Type B pancreatic cell (in vitro differentiated cells): ENCODE measurements at regions not wholly inside any gene's neighbourhood (a gene's known extent, or its start where the extent isn't known, plus 50 kb on each side); places are given as distances from the start of the nearest gene placed in this dataset.

Experiments
- DNase-seq: peaks from one replicate; pipeline ENCODE4 v3.0.0; 2021; ENCODE audit warnings: mixed read lengths; ENCODE audit not compliant: unreplicated experiment; ENCODE audit errors: extremely low spot score
- H3K27ac Mint-ChIP-seq: 2 replicates; pipeline ENCODE4 v1.8.0; 2021; ENCODE audit warnings: mild to moderate bottlenecking, mixed read lengths
- H3K27me3 Mint-ChIP-seq: 2 replicates; pipeline ENCODE4 v1.8.0; 2021; ENCODE audit warnings: mixed read lengths
- H3K36me3 Mint-ChIP-seq: 2 replicates; pipeline ENCODE4 v1.8.0; 2021; ENCODE audit warnings: mixed read lengths
- H3K4me1 Mint-ChIP-seq: one replicate; pipeline ENCODE4 v1.8.0; 2021; ENCODE audit warnings: mixed read lengths; ENCODE audit not compliant: unreplicated experiment
- H3K4me3 Mint-ChIP-seq: 2 replicates; pipeline ENCODE4 v1.8.0; 2021; ENCODE audit warnings: mild to moderate bottlenecking, mixed read lengths
- H3K9me3 Mint-ChIP-seq: 2 replicates; pipeline ENCODE4 v1.8.0; 2021; ENCODE audit warnings: mixed read lengths
- TF ChIP-seq, protein P1 (sequence below): fragments of 200-600 bp; sonication (generic); conservative IDR thresholded peaks from 2 replicates; pipeline ENCODE4 v1.5.0; 2021; ENCODE audit warnings: antibody characterized with exemption, mild to moderate bottlenecking

DNA sequence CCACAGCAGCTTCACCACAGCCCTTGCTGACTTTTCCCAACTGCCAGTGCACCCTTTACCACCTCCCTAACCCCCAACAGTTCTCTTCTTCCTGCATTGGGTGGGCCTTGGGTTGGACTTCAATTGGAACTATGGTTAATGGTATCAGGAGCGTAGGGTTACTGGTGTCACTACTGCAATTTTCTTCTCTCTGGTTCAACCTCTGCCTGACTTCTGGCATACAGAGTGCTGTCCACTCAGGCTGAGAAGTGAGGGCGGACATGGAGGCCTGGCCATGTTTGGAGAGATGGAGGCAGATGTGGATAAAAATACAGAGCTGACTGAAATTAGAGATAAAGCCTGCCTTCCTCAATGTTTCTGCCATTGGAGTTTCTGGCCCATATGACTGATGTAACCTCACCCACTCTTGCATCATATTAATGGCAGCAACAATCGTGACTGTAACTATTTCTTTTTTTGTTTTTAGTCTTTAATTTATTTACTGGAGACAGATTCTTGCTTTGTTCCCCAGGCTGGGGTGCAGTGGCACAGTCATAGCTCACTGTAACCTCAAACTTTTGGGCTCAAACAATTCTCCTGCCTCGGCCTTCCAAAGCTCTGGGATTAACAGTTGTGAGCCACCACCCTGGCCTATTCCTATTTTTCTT, 87.8 kb downstream of the NAV1 start:
- TF ChIP-seq, protein P1, sequence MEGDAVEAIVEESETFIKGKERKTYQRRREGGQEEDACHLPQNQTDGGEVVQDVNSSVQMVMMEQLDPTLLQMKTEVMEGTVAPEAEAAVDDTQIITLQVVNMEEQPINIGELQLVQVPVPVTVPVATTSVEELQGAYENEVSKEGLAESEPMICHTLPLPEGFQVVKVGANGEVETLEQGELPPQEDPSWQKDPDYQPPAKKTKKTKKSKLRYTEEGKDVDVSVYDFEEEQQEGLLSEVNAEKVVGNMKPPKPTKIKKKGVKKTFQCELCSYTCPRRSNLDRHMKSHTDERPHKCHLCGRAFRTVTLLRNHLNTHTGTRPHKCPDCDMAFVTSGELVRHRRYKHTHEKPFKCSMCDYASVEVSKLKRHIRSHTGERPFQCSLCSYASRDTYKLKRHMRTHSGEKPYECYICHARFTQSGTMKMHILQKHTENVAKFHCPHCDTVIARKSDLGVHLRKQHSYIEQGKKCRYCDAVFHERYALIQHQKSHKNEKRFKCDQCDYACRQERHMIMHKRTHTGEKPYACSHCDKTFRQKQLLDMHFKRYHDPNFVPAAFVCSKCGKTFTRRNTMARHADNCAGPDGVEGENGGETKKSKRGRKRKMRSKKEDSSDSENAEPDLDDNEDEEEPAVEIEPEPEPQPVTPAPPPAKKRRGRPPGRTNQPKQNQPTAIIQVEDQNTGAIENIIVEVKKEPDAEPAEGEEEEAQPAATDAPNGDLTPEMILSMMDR, result no peak
- no peak for DNase-seq
- H3K36me3 Mint-ChIP-seq, result peaks cover 6% of the 10 kb centered on the region
- H3K4me3 Mint-ChIP-seq, result no peak overlapping the region
- no peaks in the 10 kb centered on the region for H3K9me3 Mint-ChIP-seq
- no peak overlapping the region for H3K27ac Mint-ChIP-seq
- H3K27me3 Mint-ChIP-seq, result no peaks in the 10 kb centered on the region
- H3K4me1 Mint-ChIP-seq, result peaks cover 24% of the 10 kb centered on the region

DNA sequence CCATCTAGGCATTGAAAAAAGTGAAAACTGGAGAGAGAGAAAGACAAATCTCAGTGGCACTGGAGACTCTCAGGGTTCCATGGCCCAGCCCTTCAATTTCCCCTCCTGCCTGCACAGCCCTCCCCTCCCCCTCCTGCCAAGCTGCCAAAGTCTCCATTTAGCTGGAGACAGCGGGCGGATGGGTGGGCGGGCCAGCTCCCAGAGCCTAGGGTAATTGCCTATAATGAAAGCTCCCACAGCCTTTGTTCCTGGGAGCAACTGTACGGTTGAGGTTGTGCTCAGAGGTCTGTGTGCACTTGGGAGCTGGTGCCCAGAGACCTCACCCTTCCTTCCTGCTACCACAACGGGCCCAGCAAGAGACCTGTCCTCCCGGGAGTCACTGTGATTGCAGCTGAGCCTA, 89.6 kb downstream of the NAV1 start:
- no peaks in the 10 kb centered on the region for H3K36me3 Mint-ChIP-seq
- TF ChIP-seq, protein P1, result no peak
- no peak overlapping the region for H3K27ac Mint-ChIP-seq
- H3K27me3 Mint-ChIP-seq, result no peaks in the 10 kb centered on the region
- H3K4me3 Mint-ChIP-seq, result no peak overlapping the region
- no peak for DNase-seq
- no peaks in the 10 kb centered on the region for H3K9me3 Mint-ChIP-seq
- peaks cover 16% of the 10 kb centered on the region for H3K4me1 Mint-ChIP-seq

DNA sequence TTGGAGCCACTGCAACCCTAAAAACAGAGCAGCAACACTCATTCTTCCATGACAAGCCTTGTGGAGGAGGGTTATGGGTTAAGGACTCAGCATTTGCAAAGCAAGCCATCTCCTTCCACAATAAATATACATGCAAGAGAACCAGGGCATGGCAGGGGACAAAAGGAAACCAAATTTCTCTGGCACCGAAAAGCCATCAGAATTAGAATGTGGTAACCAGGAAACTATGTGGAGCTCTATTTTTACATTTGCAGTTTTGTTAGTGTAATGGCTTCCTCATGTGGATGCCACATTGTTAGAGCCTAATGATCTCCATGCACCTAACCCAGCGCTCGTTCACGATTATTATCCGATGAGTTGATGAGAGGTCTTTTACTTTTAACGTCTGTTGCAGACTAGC, 91.7 kb downstream of the NAV1 start:
- H3K9me3 Mint-ChIP-seq, result no peaks in the 10 kb centered on the region
- no peak for DNase-seq
- H3K27ac Mint-ChIP-seq, result no peak overlapping the region
- no peak overlapping the region for H3K4me3 Mint-ChIP-seq
- H3K36me3 Mint-ChIP-seq, result no peaks in the 10 kb centered on the region
- TF ChIP-seq, protein P1, result no peak
- no peaks in the 10 kb centered on the region for H3K27me3 Mint-ChIP-seq
- peaks cover 16% of the 10 kb centered on the region for H3K4me1 Mint-ChIP-seq

DNA sequence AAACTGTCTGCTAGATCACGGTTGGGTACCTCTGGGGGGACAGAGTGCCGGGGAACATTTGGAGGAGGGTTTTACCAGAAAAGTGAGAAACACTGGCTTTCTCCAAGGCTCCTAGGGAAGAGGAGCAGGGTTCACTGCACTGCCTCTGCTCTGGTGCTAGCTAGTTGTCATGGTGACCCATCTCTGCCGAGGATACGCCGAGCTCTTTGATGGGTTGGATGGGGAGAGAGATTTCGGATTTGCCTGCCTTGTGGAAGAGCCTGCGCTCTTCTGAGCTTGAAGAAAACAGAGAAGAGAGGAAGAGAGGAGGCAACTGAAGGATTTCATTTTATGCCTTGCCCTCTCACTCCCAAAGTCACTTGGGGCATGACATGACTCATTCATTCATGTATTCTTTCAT, 92.1 kb downstream of the NAV1 start:
- Mint-ChIP-seq H3K4me1 (peaks cover 17% of the 10 kb centered on the region), H3K27ac (no peak overlapping the region)

DNA sequence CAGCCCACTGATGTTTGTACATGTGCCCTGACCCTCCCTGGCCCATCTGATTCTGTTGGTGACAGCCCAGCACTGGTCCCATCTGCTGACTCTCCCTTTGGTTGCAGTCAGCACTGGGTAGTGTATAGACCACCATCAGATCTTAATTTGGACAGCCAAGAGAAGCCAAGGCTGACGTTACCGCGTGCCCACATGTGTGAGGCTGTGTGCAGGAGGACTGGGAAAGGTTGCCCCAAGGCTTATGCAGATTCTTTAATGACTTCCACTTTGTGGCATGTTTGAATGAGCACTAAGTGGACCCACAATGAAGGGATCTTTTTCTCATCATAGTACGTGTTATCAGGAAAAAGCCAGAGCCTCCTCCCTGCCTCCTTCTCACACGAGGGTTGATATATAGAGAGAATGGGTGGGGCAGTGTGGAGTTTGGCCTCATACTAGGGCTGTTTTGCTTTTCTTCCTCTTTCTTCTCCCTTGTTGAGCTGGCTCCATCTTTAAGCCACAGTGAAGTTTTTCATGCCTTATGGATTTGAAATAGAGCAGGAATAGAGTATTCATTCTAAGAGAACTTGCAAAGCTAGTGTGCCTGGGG, 93.5 kb downstream of the NAV1 start:
- H3K36me3 Mint-ChIP-seq, result no peaks in the 10 kb centered on the region
- H3K4me1 Mint-ChIP-seq, result peaks cover 31% of the 10 kb centered on the region
- TF ChIP-seq, protein P1, result no peak
- DNase-seq, result no peak
- no peaks in the 10 kb centered on the region for H3K27me3 Mint-ChIP-seq
- no peak overlapping the region for H3K4me3 Mint-ChIP-seq
- H3K9me3 Mint-ChIP-seq, result no peaks in the 10 kb centered on the region
- no peak overlapping the region for H3K27ac Mint-ChIP-seq

More for the DNA sequence above, 92.1 kb downstream of the NAV1 start:
- TF ChIP-seq, protein P1, result no peak
- H3K4me3 Mint-ChIP-seq, result no peak overlapping the region
- H3K9me3 Mint-ChIP-seq, result no peaks in the 10 kb centered on the region
- H3K36me3 Mint-ChIP-seq, result no peaks in the 10 kb centered on the region
- DNase-seq, result no peak
- H3K27me3 Mint-ChIP-seq, result no peaks in the 10 kb centered on the region
